ENCODE measurements at regions not wholly inside any gene's neighbourhood (a gene's known extent, or its start where the extent isn't known, plus 50 kb on each side); places are given as distances from the start of the nearest gene placed in this dataset.

- no peak overlapping the region for H3K4me3 Mint-ChIP-seq
- H3K4me1 Mint-ChIP-seq (ENCODE audit: low read depth): peaks cover 26% of the 10 kb centered on the region
- H3K9me3 Mint-ChIP-seq: peaks cover 19% of the 10 kb centered on the region
- H3K27ac Mint-ChIP-seq: peak overlapping the region; percentile 44
- CTCF ChIA-PET: interaction anchor here (1.8 to 2.2 kb wide), 2 partner anchors 13 to 21 kb away, joined by 7 to 8 read pairs; no protein-coding TSS in a partner anchor
- H3K36me3 Mint-ChIP-seq (ENCODE audit: low read depth): peaks cover 2% of the 10 kb centered on the region
- POLR2A ChIA-PET: interaction anchor here (1.0 kb wide), 1 partner anchor 20 kb away, joined by 4 read pairs; no protein-coding TSS in a partner anchor
- intact Hi-C loops (cut with micrococcal nuclease): no loop called here
- DNase-seq (peak; percentile 49), ATAC-seq (peak; percentile 28)
- H3K27me3 Mint-ChIP-seq: peaks cover 4% of the 10 kb centered on the region
- TF ChIP-seq CTCF (IDR thresholded peaks at IDR 0.05): no peak
These were observed 60.3 kb upstream of the NEK6 start for GRCh38 chr9:124197177-124198095.

- H3K36me3 Mint-ChIP-seq (ENCODE audit: low read depth): peaks cover 2% of the 10 kb centered on the region
- DNase-seq (no peak), ATAC-seq (no peak)
- ChIA-PET CTCF (interaction anchor here (1.8 kb wide), 1 partner anchor 20 kb away, joined by 7 read pairs; no protein-coding TSS in a partner anchor), POLR2A (no interaction called here)
- H3K9me3 Mint-ChIP-seq: peaks cover 19% of the 10 kb centered on the region
- TF ChIP-seq CTCF (IDR thresholded peaks at IDR 0.05): no peak
- H3K27me3 Mint-ChIP-seq: peaks cover 4% of the 10 kb centered on the region
- no peak overlapping the region for H3K4me3 Mint-ChIP-seq
- intact Hi-C loops (cut with micrococcal nuclease): no loop called here
- no peak overlapping the region for H3K27ac Mint-ChIP-seq
- peaks cover 31% of the 10 kb centered on the region for H3K4me1 Mint-ChIP-seq (ENCODE audit: low read depth)
These were observed 59.4 kb upstream of the NEK6 start for GRCh38 chr9:124198331-124198730.

- H3K4me3 Mint-ChIP-seq: no peak overlapping the region
- CTCF ChIA-PET: no interaction called here
These were observed 58.8 kb upstream of the NEK6 start for GRCh38 chr9:124198948-124199347.

GRCh38 chr9:124199474-124199873, 58.3 kb upstream of the NEK6 start:
- H3K9me3 Mint-ChIP-seq: peaks cover 22% of the 10 kb centered on the region
- DNase-seq: no peak
- intact Hi-C loops (cut with micrococcal nuclease): no loop called here

More at GRCh38 chr9:124198948-124199347, 58.8 kb upstream of the NEK6 start:
- POLR2A ChIA-PET: no interaction called here
- ATAC-seq (no peak), DNase-seq (no peak)
- intact Hi-C loops (cut with micrococcal nuclease): no loop called here
- Mint-ChIP-seq H3K27me3 (peaks cover 7% of the 10 kb centered on the region), H3K9me3 (peaks cover 22% of the 10 kb centered on the region), H3K27ac (no peak overlapping the region), H3K4me1 (ENCODE audit: low read depth) (peaks cover 37% of the 10 kb centered on the region), H3K36me3 (ENCODE audit: low read depth) (peaks cover 2% of the 10 kb centered on the region)
- TF ChIP-seq CTCF (IDR thresholded peaks at IDR 0.05): no peak

More at GRCh38 chr9:124199474-124199873, 58.3 kb upstream of the NEK6 start:
- no peak for ATAC-seq
- H3K4me3 Mint-ChIP-seq: no peak overlapping the region
- TF ChIP-seq CTCF (IDR thresholded peaks at IDR 0.05): no peak
- no peak overlapping the region for H3K27ac Mint-ChIP-seq
- H3K27me3 Mint-ChIP-seq: peaks cover 8% of the 10 kb centered on the region
- peaks cover 2% of the 10 kb centered on the region for H3K36me3 Mint-ChIP-seq (ENCODE audit: low read depth)
- ChIA-PET CTCF (no interaction called here), POLR2A (no interaction called here)
- peaks cover 39% of the 10 kb centered on the region for H3K4me1 Mint-ChIP-seq (ENCODE audit: low read depth)

All from activated CD8-positive, alpha-beta T cell treated with anti-CD3 and anti-CD28 coated beads for 36 hours (primary cell).